Keratinocyte (primary cell): ENCODE measurements at regions not wholly inside any gene's neighbourhood (a gene's known extent, or its start where the extent isn't known, plus 50 kb on each side); places are given as distances from the start of the nearest gene placed in this dataset.

Experiments
- EZH2 ChIP-seq: IDR thresholded peaks from one replicate; pipeline ENCODE4 v1.6.1; 2012; ENCODE audit warnings: inconsistent platforms, mild to moderate bottlenecking, low read length, moderate library complexity
- TF ChIP-seq, protein P1 (sequence below), 3 experiments: IDR thresholded peaks in 1 of 3; conservative IDR thresholded peaks in 1 of 3; optimal IDR thresholded peaks in 1 of 3; 2 replicates in 2 of 3; 3 replicates in 1 of 3; pipeline versions ENCODE3 to v1.5.1; 2011; ENCODE audit warnings: low read length in 3 of 3, mild to moderate bottlenecking in 3 of 3, moderate library complexity in 2 of 3, control low read depth in 1 of 3, inconsistent platforms in 1 of 3; ENCODE audit not compliant: insufficient read depth in 2 of 3; ENCODE audit errors: extremely low read depth in 1 of 3

- TF ChIP-seq, protein P1, sequence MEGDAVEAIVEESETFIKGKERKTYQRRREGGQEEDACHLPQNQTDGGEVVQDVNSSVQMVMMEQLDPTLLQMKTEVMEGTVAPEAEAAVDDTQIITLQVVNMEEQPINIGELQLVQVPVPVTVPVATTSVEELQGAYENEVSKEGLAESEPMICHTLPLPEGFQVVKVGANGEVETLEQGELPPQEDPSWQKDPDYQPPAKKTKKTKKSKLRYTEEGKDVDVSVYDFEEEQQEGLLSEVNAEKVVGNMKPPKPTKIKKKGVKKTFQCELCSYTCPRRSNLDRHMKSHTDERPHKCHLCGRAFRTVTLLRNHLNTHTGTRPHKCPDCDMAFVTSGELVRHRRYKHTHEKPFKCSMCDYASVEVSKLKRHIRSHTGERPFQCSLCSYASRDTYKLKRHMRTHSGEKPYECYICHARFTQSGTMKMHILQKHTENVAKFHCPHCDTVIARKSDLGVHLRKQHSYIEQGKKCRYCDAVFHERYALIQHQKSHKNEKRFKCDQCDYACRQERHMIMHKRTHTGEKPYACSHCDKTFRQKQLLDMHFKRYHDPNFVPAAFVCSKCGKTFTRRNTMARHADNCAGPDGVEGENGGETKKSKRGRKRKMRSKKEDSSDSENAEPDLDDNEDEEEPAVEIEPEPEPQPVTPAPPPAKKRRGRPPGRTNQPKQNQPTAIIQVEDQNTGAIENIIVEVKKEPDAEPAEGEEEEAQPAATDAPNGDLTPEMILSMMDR (optimal IDR thresholded peaks at IDR 0.05 in 1 of 3, IDR thresholded peaks at IDR 0.05 in 1 of 3, conservative IDR thresholded peaks at IDR 0.05 in 1 of 3; ENCODE audit: extremely low read depth in 1 of 3, insufficient read depth in 2 of 3, low read length in 3 of 3), result no peak
- TF ChIP-seq EZH2, result no peak
Measured at GRCh38 chr6:11282875-11283274, 50.4 kb upstream of the NEDD9 start.
